ENCODE measurements at regions not wholly inside any gene's neighbourhood (a gene's known extent, or its start where the extent isn't known, plus 50 kb on each side); places are given as distances from the start of the nearest gene placed in this dataset.

- TF ChIP-seq CTCF (IDR thresholded peaks at IDR 0.05) (no peak), POLR2A (IDR thresholded peaks at IDR 0.05) (no peak), EP300 (IDR thresholded peaks at IDR 0.05) (no peak)
Measured at GRCh38 chrX:10747975-10748374, 127.6 kb upstream of the MID1 start.

All from gastroesophageal sphincter (tissue), 3 donors.